ENCODE measurements at regions not wholly inside any gene's neighbourhood (a gene's known extent, or its start where the extent isn't known, plus 50 kb on each side); places are given as distances from the start of the nearest gene placed in this dataset.

GRCh38 chr2:228533156-228533555 lies 351.7 kb upstream of the SPHKAP start:
- no peaks in the 10 kb centered on the region for H3K4me1 Mint-ChIP-seq (ENCODE audit: low read depth, unreplicated experiment)
- H3K36me3 Mint-ChIP-seq (ENCODE audit: unreplicated experiment): peaks cover 6% of the 10 kb centered on the region
- no peak for TF ChIP-seq CTCF (IDR thresholded peaks at IDR 0.05; ENCODE audit: partially characterized antibody, unreplicated experiment)
- H3K27ac Mint-ChIP-seq (ENCODE audit: unreplicated experiment): no peak overlapping the region
- no peak overlapping the region for H3K4me3 Mint-ChIP-seq (ENCODE audit: unreplicated experiment)
- no peak for DNase-seq
- peaks cover 2% of the 10 kb centered on the region for H3K9me3 Mint-ChIP-seq (ENCODE audit: unreplicated experiment)
- H3K27me3 Mint-ChIP-seq (ENCODE audit: unreplicated experiment): peaks cover 2% of the 10 kb centered on the region

- Mint-ChIP-seq H3K4me3 (ENCODE audit: unreplicated experiment) (no peak overlapping the region), H3K36me3 (ENCODE audit: unreplicated experiment) (peaks cover 6% of the 10 kb centered on the region), H3K4me1 (ENCODE audit: low read depth, unreplicated experiment) (no peaks in the 10 kb centered on the region), H3K27me3 (ENCODE audit: unreplicated experiment) (peaks cover 2% of the 10 kb centered on the region), H3K27ac (ENCODE audit: unreplicated experiment) (no peak overlapping the region), H3K9me3 (ENCODE audit: unreplicated experiment) (peaks cover 2% of the 10 kb centered on the region)
- no peak for TF ChIP-seq CTCF (IDR thresholded peaks at IDR 0.05; ENCODE audit: partially characterized antibody, unreplicated experiment)
- no peak for DNase-seq
Measured at GRCh38 chr2:228532233-228532632, 350.7 kb upstream of the SPHKAP start.

- H3K4me3 Mint-ChIP-seq (ENCODE audit: unreplicated experiment): no peak overlapping the region
- no peak overlapping the region for H3K27ac Mint-ChIP-seq (ENCODE audit: unreplicated experiment)
- H3K27me3 Mint-ChIP-seq (ENCODE audit: unreplicated experiment): peaks cover 2% of the 10 kb centered on the region
- H3K36me3 Mint-ChIP-seq (ENCODE audit: unreplicated experiment): peaks cover 6% of the 10 kb centered on the region
- DNase-seq: no peak
- no peak for TF ChIP-seq CTCF (IDR thresholded peaks at IDR 0.05; ENCODE audit: partially characterized antibody, unreplicated experiment)
- no peaks in the 10 kb centered on the region for H3K4me1 Mint-ChIP-seq (ENCODE audit: low read depth, unreplicated experiment)
- no peaks in the 10 kb centered on the region for H3K9me3 Mint-ChIP-seq (ENCODE audit: unreplicated experiment)
Measured at GRCh38 chr2:228527197-228527881, 345.9 kb upstream of the SPHKAP start.

GRCh38 chr2:228526687-228527086 lies 345.2 kb upstream of the SPHKAP start:
- H3K9me3 Mint-ChIP-seq (ENCODE audit: unreplicated experiment): no peaks in the 10 kb centered on the region
- no peak overlapping the region for H3K27ac Mint-ChIP-seq (ENCODE audit: unreplicated experiment)
- H3K4me3 Mint-ChIP-seq (ENCODE audit: unreplicated experiment): no peak overlapping the region
- H3K4me1 Mint-ChIP-seq (ENCODE audit: low read depth, unreplicated experiment): no peaks in the 10 kb centered on the region
- no peak for TF ChIP-seq CTCF (IDR thresholded peaks at IDR 0.05; ENCODE audit: partially characterized antibody, unreplicated experiment)
- peaks cover 1% of the 10 kb centered on the region for H3K36me3 Mint-ChIP-seq (ENCODE audit: unreplicated experiment)
- DNase-seq: no peak
- H3K27me3 Mint-ChIP-seq (ENCODE audit: unreplicated experiment): peaks cover 2% of the 10 kb centered on the region

GRCh38 chr2:228522977-228523376 lies 341.5 kb upstream of the SPHKAP start:
- DNase-seq: no peak
- no peak for TF ChIP-seq CTCF (IDR thresholded peaks at IDR 0.05; ENCODE audit: partially characterized antibody, unreplicated experiment)
- no peaks in the 10 kb centered on the region for H3K4me1 Mint-ChIP-seq (ENCODE audit: low read depth, unreplicated experiment)
- no peaks in the 10 kb centered on the region for H3K27me3 Mint-ChIP-seq (ENCODE audit: unreplicated experiment)
- no peaks in the 10 kb centered on the region for H3K36me3 Mint-ChIP-seq (ENCODE audit: unreplicated experiment)
- no peak overlapping the region for H3K4me3 Mint-ChIP-seq (ENCODE audit: unreplicated experiment)
- H3K9me3 Mint-ChIP-seq (ENCODE audit: unreplicated experiment): no peaks in the 10 kb centered on the region
- no peak overlapping the region for H3K27ac Mint-ChIP-seq (ENCODE audit: unreplicated experiment)
